Fibroblast of the conjunctiva (primary cell): ENCODE measurements at regions not wholly inside any gene's neighbourhood (a gene's known extent, or its start where the extent isn't known, plus 50 kb on each side); places are given as distances from the start of the nearest gene placed in this dataset.

Experiments
- DNase-seq: peaks from one replicate; pipeline ENCODE4 v3.0.0-alpha.2; 2010; ENCODE audit warnings: low read depth

DNA sequence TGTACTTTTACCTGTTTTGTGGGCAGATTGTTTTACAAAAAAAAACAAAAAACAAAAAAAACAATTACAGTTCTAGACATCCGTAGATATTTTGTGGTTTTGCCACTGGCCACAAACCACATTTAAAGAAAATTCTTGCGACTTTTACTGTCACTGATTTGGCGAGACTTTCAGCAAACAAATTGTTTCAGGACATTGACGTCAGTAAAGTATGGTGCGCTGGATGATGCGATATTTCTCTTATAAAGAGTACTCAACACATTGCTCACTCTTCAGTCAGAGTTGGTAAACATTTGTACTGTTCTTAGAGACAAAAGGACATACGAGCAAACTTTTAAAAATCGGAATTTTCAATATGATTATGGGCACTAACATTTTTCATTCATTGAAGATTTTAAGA is 229.8 kb downstream of the HAO1 start:
- no peak for DNase-seq

DNA sequence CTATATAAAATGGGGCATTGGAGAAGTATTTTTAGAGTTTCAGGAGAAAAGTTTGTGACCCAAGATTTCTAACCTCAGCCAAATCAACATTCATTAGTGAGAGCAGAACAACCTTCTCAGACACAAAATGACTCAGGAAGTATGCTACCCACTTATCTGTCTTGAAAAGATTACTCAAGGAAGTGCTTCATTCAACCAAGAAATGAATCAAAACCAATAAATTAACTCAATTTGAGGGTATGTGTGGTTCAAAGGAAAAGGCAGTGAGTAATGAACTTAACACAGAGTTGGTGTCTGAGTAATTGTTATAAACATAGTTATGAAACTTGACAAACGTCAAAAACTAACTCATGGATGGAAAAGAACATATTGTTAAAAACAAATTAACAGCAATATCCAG is 227.6 kb downstream of the HAO1 start:
- DNase-seq = no peak

GRCh38 chr20:7714549-7714948 is 225.7 kb downstream of the HAO1 start:
- no peak for DNase-seq

GRCh38 chr20:7716286-7716972 is 223.8 kb downstream of the HAO1 start:
- no peak for DNase-seq

DNA sequence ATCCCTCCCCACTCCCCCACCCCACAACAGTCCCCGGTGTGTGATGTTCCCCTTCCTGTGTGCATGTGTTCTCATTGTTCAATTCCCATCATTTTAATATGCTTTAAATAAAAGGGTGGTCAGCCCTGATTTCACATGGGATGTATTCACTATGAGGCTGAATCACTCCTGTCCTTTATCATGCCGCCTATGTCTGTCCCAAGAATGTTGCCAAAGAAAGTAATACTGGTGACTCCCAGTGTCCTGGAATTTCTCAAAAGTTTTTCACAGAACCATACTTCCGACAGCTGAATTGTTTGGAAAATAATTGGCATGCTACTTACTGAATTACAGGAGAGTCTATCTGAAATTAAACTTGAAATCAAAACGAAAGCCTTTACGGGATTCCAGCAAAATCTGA is 217.7 kb downstream of the HAO1 start:
- DNase-seq = no peak

GRCh38 chr20:7723284-7723683 is 217.0 kb downstream of the HAO1 start:
- DNase-seq = no peak

DNA sequence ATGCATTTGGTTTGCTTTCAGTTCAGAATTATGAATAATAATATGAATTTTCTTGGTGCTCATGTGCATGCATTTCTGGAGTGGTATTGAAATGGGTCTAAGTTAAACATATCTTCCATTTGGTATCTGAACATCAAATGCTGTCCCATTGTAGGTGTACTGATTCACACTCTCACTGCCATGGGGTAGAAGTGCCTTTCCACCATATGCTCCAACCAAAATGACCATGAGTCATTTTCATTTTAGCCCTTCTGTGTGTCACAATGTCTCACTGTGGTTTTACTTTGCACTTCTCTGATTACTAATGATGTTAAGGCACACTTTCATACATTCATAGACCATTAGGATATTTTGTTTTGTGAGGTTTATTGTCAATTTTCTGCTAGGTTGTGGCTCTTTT is 211.9 kb downstream of the HAO1 start:
- no peak for DNase-seq

- no peak for DNase-seq
These were observed 206.0 kb downstream of the HAO1 start for GRCh38 chr20:7734216-7734615.

GRCh38 chr20:7736336-7736735 is 203.9 kb downstream of the HAO1 start:
- DNase-seq = no peak

DNA sequence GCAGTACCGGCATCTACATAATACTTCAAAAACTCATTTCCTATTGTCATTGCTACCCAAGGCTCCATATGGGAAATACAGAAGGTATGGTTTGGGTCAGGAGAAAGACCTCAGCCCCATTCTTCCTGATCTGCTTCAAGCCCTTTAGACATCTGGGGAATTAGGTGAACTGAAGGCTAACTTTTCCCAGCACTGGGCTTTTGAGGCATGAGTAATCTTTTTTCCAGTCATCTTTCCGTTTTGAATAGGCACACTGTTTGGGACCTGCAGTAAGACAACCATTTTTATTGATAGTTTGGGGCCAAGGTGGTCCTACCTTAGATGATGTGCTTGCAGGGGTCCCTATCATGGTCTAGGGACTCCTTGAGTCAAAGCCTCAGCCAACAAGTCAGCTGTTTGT is 198.4 kb downstream of the HAO1 start:
- no peak for DNase-seq

DNA sequence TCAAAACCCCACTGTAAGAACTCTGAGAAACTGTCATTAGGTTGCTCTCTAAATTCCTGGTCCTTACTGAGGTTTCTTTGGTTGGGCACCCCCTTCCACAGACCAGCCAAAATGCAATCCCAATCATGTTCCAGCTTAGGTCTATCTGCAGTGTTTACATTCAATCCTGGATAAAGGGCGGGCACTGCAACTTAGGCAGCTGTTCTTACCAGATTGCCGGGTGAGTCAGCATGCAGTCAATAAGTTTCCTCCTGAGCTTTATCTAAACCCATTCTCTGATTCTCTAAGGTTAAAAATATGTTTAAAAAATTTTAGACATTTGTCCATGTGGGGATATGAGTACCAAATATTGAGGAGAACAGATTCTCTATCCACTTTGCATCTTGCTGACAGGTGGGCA is 197.8 kb downstream of the HAO1 start:
- DNase-seq = peak; percentile 13

GRCh38 chr20:7744411-7744810 is 195.8 kb downstream of the HAO1 start:
- DNase-seq = peak; percentile 12

- DNase-seq = no peak
These were observed 191.6 kb downstream of the HAO1 start for GRCh38 chr20:7748624-7749023.

DNA sequence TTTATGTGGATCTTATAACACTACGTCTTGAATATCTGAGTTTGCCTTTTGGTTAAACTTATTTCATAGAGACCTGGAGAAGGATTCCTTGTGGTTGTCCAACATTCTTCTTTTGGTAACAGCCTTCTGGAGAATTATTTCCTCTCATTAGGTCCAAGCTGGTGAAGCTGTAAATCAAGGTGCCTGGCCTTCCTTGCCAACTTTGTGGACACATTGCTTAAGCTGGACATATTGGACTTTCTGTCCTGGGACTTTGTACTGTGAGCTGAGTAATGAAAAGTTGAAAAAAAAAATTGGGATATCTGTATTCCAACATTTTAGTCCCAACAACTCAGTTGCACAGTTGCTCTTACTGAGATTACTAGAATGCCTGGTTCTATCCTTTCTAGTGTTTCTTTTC is 186.2 kb downstream of the HAO1 start:
- no peak for DNase-seq

- DNase-seq = no peak
These were observed 181.9 kb downstream of the HAO1 start for GRCh38 chr20:7758406-7758805.

DNA sequence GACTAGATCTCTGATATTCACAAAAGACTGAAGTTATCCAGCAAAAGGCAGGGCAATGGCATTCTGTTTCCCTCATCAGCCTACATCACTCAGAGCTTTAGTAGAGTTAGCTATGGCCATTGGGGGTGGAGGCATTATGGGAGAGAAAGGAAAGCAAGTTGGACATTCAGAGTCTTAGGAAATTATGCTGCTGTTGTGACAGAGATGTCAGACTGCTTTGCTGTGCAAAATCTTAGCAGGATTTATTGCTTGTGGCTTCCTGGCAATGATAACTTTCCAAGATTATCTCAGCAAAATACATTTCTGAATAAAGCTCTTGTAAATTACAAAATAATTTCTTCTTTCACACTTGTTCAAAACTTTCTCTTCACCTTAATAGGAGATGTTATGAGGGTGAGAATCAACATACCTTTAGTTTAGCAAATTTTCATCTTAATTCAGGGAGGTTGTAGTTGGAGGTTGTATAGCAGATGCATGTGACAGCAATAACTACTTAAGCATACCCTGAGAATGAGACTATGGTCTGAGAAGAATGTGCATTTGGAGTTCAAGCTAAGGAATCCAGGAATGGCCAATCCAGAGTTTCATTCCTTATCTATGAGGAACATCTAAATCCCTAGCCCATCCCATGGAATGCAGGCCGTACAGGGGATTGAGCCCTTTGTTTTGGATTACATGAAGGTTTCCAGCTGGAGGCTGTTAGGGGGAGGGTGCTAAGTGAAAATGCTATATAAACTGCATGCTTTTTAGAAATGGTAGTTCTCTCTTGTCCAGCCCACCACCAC is 179.8 kb downstream of the HAO1 start:
- DNase-seq = no peak

- no peak for DNase-seq
These were observed 175.0 kb downstream of the HAO1 start for GRCh38 chr20:7765221-7765620.

- no peak for DNase-seq
These were observed 170.2 kb downstream of the HAO1 start for GRCh38 chr20:7770046-7770445.

GRCh38 chr20:7770578-7770977 is 169.7 kb downstream of the HAO1 start:
- no peak for DNase-seq

DNA sequence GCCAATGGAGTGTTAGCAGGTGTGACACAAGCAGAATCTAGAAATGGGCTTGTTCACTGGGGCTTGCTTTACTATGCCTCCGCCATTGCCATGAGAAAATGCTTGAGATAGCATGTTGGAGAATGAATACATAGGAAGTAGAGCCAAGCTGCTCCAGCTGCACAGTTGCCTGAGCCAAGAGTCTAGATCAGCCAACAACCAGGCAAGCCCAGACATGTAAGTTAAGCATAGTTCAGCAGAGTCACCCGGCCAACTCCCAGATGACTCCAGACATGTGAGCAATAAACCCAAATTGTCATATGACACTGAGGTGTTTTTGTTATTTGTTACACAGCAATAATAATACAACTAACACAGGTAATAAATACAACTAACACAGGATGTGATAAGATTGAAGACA is 167.9 kb downstream of the HAO1 start:
- DNase-seq = peak; percentile 47

DNA sequence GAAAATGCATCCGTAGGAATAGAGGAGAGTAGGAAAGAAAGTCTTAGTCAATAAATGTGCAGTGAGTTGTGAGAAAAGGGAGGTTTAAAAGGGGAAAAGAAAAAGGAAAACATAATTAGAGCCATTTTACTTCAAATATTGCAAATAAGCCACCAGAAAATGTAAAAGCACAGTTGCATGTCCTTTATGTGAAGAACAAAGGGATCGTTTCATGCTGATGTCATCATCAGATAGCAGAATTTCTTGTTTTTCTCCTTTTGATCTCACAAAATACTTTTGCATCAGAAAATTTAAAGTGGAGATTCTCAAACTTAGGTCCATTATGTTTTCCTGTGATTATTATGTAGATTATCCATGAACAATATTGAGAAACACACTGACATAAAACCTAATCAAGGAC is 166.7 kb downstream of the HAO1 start:
- DNase-seq = no peak

- DNase-seq = peak; percentile 63
These were observed 165.2 kb downstream of the HAO1 start for GRCh38 chr20:7775072-7775471.

GRCh38 chr20:7776148-7776547 is 164.1 kb downstream of the HAO1 start:
- no peak for DNase-seq

DNA sequence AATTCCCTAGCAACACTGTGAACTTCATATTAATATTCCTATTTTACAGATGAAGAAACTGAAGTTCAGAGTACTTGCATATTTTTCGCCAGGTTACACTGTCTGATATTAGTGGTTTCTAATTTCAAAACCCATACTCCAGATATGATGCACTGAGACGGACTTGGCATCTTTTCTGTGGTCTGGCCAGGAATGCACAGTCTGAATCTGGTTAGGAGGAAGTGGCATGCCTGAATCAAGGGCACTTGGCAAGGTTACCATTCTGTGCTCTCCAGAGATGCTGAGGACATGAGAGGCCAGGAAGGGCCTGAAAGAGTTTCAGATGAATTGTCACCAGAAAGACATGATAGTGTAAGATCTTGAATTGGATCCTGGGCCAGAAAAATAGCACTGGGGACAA is 150.1 kb downstream of the HAO1 start:
- DNase-seq = no peak
